CD4-positive, alpha-beta T cell treated with Interleukin-15 for 1 hour (primary cell): ENCODE measurements at regions not wholly inside any gene's neighbourhood (a gene's known extent, or its start where the extent isn't known, plus 50 kb on each side); places are given as distances from the start of the nearest gene placed in this dataset.
"Not testable (repeated sequence)": the region's sequence is repeated elsewhere in the genome, so short reads cannot be mapped to it uniquely, and the experiment has no call there.

ENCODE experiments used
- DNase-seq: peaks from one replicate; pipeline ENCODE4 v3.0.0-alpha.2; 2020

DNA sequence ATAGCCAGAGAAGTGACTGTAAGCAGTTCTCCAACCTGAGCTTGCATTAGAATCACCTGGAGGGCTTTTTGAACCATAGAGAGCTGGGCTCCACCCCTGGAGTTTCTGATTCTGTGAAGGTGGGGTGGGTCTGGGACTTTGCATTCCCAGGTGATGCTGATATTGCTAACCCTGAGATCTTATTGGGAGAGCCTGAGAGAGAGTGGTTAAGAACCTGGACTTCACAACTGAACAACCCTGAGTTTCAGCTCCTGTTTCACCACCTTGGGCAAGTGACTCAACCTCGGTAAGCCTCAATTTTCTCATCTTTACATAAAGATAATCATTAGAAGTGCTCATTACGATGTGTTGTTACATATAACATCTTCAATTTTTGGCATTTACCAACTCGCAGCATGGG, 498.6 kb downstream of the EBF1 start:
- DNase-seq: no peak

DNA sequence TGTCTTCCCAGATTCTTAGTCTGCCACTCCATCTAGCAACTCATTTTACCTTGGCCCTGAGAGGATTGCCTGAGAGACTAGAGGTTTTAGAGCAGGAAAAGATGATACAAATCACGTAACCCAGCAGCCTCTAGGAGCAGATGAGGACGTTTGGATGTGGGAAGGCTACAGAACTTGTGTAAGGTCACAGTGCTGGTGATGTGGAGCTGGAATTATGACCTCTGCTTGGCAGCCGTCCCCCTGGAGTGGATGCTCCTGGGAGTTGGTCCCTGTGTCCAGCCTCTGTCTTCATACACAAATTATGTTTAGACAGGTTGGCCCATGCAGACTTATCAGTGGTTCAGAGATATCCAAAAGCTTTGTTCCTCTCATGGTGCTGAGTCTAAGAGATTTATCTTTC, 499.0 kb downstream of the EBF1 start:
- no peak for DNase-seq

DNA sequence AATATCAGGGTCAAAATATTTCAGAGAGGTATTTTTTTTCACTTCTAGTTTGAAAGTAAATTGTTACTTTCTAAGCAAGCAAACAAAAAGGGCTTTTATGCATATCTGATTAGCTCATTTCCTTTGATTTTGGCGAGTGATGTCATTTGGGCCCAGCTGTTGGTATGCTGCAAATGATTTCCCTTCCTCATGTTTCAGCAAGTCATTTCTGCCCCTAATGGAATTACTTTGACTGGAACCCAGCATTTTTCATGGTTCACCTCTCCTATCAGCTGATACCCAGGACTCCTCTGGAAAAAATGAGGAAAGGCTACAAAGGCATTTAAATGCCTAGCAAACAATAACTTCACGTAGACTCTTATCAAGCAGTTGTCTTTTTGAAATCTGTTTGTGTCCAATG, 500.6 kb downstream of the EBF1 start:
- DNase-seq: no peak

DNA sequence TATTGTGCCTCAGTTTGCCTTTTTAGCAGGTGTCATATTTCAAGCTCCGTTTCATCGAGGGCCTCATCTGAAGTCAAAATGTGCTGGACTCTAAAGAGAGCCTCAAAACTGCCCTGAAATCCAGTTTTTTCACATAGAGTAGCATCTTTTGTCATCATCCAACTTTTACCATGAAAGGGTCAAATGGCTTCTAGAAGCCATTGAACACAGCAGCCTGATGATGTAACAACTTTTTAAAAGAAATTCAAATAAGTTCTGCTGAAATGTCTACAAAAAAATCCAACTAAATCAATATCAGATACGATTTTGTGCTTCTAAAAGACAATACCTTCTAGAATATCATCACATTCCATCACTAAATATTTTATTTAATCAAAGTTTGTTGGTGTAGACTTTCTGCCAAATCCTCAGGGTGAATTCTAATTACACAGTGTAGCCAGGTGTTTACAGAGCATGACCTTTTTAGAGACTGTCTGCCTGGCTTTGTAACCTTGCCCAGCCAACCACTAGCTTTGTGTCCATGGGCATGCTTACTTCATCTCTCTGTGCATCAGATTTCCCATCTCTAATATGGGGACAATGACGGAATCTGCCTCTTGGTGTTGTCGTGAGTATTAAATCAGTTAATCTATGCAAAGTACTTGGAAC, 505.0 kb downstream of the EBF1 start:
- no peak for DNase-seq

DNA sequence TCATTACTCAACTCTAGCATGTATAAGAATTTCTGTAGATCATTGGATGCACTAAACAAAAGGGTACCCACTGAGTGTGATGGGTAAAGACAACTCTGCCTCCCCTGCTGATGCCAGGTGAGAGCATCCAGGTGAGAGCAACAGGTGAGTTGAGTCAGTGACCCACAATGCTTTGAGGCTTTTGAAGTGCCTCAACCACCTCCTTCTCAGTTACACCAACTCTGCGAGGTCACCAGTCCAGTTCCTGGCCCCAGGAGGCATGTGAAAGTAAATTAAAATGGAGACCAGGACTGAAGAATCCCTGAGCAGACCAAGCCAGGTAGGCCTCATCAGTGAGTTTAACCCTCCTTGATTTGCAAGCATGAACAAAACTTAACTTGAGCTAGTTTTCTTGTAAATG, 505.8 kb downstream of the EBF1 start:
- DNase-seq: no peak

DNA sequence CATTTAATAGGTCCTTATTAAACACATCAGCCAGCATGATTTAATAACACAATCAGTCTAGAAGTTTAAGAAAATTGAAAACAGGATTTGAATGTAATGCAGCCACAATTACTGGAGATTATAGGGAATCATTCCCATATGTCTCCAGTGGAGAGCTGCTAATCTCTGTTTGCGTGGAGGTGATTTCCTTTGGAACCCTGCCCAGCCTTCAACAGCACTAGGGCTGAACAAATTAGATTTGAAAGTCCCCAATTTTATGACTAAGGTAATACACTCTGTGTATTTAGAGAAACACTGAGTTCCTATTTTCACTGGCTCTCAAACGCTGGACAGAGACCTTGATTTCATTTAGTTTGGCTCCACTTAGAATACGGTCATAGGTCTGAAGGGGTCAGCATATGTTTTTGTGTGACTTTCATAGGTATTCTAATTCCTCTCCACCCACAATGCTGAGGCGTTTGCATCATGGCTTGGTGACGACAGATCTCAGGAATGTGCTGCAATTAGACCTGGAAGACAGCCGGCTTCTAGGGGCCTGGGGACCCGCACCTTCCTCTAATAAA, 508.3 kb downstream of the EBF1 start:
- no peak for DNase-seq

DNA sequence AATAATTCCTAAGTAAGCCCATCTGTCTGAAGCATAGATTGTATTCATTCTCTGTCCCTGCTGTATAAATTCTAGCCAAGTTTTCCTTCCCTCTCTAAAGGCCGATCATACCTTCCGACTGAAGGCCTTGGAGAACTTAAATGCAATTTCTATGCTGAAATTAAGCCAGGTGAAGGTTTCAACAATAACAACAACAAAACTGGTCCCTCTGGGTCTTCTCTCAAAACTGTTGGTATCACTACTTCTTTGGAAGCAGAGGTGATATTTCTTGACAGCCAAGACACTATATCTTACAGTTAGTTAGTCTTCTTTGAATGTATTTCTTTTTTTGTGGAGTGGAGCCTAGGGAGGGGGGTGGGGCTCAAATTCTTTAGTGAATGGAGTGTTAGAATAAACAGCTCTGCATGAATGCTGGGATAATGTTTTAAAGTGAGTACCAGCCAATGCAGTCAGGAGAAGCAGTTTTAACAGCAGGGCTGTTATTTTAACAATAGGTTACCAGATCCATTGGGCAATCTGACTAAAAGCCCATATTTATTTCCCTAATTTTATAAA, 508.9 kb downstream of the EBF1 start:
- no peak for DNase-seq

DNA sequence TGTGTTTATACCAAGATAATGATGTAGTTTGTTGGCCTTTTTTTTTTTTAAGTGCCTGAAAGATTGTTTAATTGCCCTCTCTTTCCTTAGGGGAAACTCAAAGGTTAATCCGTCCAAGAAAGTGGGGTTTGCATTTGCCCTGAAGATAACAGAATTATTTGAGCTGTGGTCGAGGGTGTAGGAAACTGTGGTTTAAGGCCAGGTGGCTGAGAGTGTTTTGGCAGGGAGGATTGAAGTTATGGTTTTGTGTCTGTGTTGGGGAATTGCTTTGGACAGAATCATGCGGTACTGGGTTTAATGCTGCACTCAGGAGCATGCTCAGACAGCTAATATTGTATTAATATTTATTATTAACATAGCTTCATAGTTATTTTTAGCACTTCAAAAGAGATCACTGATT, 509.8 kb downstream of the EBF1 start:
- no peak for DNase-seq

DNA sequence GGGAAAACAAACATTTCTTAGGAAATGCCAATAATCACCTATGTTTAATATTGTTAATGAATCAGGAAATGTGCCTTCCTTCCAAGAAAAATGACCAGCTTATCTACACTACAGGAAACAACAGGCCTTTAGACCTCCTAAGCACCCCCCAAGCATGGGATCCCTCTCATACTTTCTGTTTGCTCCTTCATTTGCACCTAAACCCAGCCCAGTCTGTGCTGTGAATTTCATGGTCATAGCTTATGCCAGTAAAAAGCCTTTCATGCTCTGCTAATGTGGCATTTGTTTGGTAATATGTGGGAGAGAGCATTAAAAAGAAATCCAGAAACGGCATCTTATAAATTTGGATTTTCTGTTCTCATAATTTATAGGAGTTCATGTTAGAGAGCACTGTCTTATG, 511.1 kb downstream of the EBF1 start:
- DNase-seq: no peak

DNA sequence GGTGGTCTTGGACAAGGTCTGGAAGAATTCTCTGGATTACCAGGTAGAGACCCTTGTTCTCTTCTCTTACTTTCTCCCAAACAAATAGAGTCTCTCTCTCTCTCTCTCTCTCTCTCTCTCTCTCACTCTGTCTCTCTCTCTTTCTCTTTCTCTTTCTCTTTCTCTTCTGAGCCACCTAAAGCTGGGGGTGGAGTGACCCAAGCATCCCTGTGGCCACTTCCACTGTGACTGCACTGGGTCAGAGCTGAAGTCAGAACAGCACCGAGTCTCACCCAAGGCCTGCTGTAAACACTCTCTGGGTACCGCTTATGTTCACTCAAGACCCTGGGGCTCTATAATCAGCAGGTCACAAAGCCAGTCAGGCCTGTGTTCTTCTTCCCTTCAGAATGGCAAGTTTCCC, 513.7 kb downstream of the EBF1 start:
- DNase-seq: no peak

DNA sequence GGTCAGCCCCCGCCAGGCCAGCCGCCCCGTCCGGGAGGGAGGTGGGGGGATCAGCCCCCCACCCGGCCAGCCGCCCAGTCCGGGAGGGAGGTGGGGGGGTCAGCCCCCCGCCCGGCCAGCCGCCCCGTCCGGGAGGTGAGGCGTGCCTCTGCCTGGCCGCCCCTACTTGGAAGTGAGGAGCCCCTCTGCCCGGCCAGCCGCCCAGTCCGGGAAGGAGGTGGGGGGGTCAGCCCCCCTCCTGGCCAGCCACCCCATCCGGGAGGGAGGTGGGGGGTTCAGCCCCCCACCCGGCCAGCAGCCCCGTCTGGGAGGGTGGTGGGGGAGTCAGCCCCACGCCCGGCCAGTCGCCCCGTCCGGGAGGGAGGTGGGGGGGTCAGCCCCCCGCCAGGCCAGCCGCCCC, 517.0 kb downstream of the EBF1 start:
- DNase-seq: not testable (repeated sequence)

DNA sequence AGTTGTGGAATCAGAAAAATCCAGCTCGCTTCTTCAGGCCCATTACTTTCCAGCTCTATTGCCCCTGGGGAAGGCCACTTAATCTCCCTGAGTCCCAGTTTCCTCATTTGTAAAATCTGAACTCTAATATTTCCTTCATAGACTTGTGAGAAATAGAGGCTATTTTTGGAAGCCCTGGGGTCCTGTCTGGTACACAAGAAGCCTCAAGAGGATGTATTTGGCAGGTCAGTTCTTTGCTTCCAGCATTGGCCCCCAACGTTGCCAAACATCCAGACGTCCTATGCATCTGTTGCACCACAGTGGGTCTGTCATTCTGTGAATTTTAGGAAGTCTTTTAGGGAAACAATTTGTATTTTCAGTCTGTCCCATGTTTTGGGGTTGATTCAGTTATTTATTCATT, 525.9 kb downstream of the EBF1 start:
- DNase-seq: no peak

DNA sequence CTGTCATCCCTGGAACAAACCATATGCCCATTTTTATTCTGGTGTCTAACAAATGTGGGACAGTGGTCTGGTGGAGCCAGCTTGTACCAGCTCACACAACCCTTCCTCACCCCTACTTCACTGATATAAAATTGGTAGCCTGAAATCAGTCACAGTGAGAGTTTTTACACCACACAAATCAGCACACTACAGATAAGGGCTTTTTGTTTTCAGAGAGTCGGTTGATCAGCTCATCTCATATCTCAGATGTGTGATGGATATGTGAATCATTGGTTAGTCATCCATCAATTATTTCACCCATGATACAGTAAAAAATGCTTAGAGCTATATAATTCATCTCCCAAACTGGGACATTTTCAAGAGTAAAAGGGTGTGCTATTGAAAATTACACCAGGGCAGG, 529.2 kb downstream of the EBF1 start:
- no peak for DNase-seq

DNA sequence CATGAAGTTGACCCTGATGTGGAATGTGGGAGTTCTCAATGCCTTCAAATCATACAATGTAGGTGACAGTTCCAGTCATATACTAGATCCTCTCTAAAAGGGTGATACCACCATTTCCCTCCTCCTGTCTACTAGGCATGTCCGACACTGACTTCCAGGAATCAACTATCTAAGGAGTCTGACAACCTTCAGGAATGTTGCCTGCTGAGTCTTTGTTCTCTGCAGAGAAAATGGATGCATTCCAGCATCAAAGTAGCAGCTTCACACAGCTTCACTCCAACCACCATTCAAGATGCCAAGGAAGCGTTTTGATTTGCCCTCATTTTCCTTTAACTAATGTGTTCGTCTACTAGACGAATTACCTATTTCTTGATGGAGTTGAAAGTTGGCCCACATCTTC, 530.2 kb downstream of the EBF1 start:
- DNase-seq: no peak

DNA sequence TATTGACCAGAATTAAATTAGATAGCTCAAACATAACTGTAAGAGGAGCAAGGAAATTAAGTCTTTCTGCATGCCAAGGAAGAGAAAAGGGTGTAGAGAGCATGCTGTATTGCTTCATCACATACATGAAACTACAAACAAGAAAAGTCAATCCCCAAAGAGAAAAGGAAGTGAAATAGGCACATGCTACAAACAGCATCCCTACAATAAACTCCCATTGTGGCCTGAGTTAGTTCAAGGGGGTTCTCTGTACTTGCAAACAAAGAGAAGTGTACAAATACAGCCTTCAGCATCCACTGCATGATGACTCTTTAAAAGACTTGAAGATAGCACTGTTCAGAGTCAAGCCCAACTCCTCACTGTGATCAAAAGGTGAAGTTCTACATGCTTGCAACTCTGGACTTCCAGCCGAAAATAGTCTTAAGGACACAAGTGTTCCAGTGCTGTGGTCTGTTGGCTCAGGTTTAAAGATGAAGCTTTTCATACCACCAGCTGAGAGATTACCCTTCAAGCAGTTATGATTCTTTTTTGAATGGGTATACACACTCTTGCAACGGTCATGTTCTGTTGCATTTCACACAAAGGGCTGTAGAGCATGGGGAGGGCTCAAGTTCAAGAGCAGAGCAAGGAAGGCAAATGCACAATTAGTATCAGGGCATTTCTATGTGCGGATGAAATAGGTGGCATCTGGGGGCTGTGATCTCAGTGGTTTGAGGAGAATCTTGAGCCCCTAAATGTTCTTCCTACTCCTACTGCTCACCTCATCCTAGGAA, 534.5 kb downstream of the EBF1 start:
- DNase-seq: no peak

DNA sequence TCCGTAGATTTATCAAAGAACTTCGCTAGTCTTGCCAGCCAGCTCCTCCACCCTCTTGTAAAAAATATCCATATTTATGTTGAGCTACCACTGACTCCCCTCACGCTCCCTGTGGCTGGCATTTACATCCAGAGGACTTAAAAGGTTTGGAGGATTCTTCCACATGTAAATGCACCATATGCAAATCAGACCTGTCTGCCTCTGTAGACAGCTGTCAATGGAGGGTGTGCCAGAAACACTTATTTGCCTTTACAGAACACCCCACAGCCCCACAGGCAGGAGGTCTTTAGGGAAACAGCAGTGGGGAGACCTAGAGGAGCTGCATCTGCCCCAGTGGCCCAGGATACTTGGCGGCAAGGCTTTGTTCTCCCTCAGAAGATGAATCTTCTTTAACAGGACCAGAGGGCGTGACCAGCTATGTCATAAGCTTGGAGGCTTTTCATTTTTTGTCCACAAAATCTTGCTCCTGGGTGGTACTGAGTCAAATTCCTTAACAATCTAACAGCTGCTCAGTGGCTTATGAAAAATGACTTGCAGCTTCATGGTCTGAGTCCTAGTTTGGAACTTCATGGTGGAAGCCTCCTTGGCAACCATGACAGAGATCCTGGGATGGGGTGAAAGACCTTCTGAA, 535.8 kb downstream of the EBF1 start:
- DNase-seq: no peak

DNA sequence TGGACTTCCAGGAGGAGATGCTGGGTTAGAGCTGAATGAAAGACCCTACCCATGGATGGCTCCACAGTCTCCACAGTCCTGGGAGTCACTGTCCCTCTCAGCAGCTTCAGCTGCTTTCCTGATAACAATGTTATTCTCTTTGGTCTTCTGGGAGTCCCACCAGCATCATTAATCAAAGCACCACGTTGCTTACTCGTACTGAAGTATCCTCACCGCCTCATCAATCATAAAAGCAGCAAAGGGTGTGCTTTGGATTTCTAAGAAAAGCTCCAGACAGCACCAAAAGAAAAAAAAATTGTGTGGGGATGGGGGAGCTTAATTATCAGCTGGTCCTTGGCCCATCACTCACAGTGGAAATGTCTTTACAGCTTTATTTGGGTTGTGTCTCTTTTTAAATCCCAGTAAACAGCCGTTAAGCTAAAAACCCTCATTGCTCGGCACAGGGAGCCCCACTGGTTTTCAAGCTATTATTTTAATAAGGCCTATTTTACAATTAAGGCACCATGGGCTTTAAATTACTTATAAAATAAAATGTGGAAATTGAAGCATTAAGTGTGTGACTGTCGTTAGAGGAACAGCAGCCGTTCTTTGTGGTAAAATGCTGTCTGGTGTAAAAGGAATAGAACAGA, 538.0 kb downstream of the EBF1 start:
- DNase-seq: no peak

DNA sequence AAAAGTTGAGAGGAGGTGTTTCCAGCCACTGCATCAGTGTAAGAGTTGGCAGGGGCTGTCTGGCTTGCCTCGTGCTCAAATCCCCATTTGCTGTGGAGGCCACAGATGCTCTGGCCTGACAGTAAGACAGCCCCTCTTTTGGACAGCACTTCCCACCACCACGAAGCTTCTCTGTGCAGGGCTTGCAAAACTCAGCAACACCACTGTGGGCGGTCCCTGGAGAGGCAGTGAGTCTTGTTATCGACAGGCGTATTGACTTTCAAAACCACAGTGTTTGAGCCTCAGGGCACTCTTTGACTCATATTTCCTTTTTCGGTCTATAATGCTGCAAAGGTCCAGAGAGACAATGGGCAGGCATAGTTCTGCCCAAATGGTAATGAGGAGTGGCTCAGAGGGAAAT, 539.5 kb downstream of the EBF1 start:
- DNase-seq: peak; percentile 20

DNA sequence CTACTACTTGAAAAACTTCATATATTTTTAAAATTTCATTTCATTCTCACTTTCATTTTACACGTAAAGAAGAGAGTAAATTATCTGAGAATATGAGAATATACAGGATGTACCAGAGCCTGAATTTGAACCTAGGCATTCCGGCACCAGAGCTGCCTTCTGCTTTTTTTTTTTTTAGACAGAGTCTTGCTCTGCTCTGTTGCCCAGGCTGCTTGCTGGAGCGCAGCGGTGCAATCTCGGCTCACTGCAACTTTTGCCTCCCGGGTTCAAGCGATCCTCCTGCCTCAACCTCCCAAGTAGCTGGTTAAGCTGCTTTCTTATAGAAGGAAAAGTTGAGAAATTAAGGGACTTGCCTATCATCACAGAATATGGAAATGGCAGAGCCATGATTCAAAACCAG, 540.1 kb downstream of the EBF1 start:
- DNase-seq: no peak

DNA sequence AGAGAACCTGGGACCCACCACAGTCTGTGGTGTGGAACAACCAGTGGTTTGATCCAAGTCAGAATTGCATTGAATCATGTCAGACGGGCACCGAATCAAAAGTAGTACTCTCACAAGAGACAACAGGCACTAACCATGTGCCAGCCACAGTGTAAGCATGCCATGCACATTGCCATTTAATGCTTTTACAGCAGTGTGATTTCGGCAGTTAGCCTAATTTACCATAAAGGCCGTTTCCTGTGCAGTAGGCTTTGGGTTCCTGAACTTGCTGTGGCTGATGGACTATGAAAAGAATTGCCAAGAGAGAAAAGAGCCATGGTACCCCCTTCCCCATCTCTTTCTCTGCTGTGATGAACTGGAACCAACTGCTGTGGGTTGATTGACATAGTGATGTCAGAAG, 540.6 kb downstream of the EBF1 start:
- no peak for DNase-seq

DNA sequence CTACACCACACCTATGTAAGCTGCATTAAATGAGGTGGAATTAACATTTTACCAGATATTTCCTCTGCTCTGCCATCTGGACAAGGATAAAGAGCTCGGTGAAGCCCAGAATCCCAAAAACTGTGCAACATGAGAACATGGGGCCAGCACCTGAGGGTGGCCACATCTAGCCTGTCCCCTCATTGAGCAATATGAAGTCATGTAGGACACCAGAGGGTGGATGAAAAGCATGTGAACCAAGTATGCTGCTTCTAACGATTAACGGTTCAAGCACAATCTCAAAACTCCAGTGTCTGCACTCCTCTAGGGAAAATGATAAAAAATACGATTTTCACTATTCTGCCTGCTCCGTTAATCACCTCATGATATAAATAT, 545.8 kb downstream of the EBF1 start:
- DNase-seq: no peak

DNA sequence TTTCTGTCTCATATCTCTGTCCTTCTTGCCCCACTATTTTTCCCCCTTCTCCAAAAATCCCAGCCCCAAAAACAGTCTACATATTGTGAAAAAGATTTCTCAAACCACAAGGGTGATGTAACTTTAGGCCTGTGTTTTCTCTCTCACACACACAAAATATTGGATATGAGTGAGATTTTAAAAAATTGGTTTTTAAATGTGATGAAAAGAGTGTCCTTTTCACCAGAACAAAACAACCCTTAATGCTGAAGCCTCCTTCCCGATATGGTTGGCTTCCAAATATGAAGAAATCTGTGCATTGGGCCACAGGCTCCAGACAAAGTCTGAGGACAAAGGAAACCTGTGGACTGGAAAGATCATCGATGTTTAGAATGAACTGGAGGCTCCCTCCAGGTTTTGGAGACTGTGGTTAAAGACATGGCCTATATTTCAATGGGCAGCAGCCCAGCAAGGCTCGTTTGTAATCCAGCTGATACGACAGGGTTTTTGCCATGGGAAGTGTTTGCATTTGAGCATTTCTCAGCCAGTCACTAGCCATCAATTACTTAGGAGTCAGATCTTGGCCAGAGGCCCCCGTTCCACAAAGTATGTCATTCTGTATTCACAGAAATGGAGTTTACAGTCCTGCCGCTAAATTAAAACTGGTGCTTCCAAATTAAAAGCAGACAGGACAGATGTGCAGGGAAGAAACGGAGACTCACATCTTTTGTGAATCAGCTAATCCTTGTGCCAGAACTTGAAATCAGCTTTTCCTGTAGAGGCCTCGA, 546.3 kb downstream of the EBF1 start:
- no peak for DNase-seq

DNA sequence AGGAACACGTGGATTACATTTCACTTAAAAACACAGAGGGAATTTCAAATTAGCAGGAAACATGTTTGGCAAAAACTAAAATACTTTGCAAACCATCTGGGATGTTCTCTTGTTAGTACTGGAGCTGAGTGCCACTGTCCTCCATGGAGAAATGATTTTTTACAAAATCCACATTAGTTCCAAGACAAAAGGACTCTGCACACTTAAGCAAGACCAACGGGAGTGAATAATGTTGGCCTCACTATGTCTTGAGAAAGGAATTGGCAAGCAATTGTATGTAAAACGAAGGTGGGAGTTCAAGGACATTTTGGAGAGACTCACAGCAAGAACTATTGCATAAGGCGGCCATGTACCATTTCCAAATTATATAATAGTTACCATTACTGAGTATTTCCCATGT, 547.5 kb downstream of the EBF1 start:
- DNase-seq: no peak
